Activated CD4-positive, alpha-beta memory T cell treated with anti-CD3 and anti-CD28 coated beads, Interleukin-2, amount 10 ng/mL, durations not matched to agents 7 days and 5 days (primary cell): ENCODE measurements at regions not wholly inside any gene's neighbourhood (a gene's known extent, or its start where the extent isn't known, plus 50 kb on each side); places are given as distances from the start of the nearest gene placed in this dataset.

Experiments used
- CTCF ChIA-PET: fragments of 350-600 bp; sonication (Branson Sonifier 250); formaldehyde crosslinking; loops from one replicate; lab custom pipeline; 2021; ENCODE audit warnings: antibody characterized with exemption, inconsistent platforms; lab: Charles Lee
- POLR2A ChIA-PET: fragments of 350-600 bp; sonication (Branson Sonifier 250); formaldehyde crosslinking; loops from one replicate; lab custom pipeline; 2021; ENCODE audit warnings: antibody characterized with exemption; lab: Charles Lee
- DNase-seq: peaks from one replicate; pipeline ENCODE4 v3.0.0-alpha.2; 2020
- H3K27ac Mint-ChIP-seq: one replicate; pipeline ENCODE4 v1.8.0; 2021; ENCODE audit warnings: mild to moderate bottlenecking, mixed read lengths
- H3K27me3 Mint-ChIP-seq: one replicate; pipeline ENCODE4 v1.8.0; 2021; ENCODE audit warnings: mixed read lengths
- H3K36me3 Mint-ChIP-seq: one replicate; pipeline ENCODE4 v1.8.0; 2021; ENCODE audit warnings: low read depth, mixed read lengths
- H3K4me1 Mint-ChIP-seq: one replicate; pipeline ENCODE4 v1.8.0; 2021; ENCODE audit warnings: mixed read lengths
- H3K4me3 Mint-ChIP-seq: one replicate; pipeline ENCODE4 v1.8.0; 2021; ENCODE audit warnings: mild to moderate bottlenecking, mixed read lengths
- H3K9me3 Mint-ChIP-seq: one replicate; pipeline ENCODE4 v1.8.0; 2021; ENCODE audit warnings: mixed read lengths

GRCh38 chr13:59607780-59608233 is 555.9 kb downstream of the DIAPH3 start:
- no peak overlapping the region for H3K4me3 Mint-ChIP-seq
- H3K27me3 Mint-ChIP-seq: no peaks in the 10 kb centered on the region
- DNase-seq: no peak
- no peaks in the 10 kb centered on the region for H3K4me1 Mint-ChIP-seq
- H3K36me3 Mint-ChIP-seq: no peaks in the 10 kb centered on the region
- H3K9me3 Mint-ChIP-seq: no peaks in the 10 kb centered on the region
- H3K27ac Mint-ChIP-seq: no peak overlapping the region
- CTCF ChIA-PET: no interaction called here
- POLR2A ChIA-PET: no interaction called here

DNA sequence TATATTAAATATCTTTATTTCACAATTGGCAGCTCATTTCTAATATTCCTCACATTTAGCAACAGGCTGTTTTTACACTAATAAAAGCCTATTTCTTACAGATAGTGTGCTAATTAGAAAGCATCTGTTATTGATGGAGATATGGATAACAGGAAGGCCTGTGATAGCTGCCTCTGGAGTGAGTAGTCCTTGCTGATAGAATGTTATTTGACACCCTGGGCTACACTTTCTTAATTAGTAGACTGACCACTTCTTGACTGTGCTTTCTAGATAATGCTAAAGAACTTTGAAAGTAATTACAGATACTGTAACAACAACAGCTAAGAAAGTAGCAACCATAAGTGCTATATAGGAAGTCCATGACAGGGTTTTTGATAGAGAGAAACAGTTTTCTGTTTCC is 554.3 kb downstream of the DIAPH3 start:
- Mint-ChIP-seq H3K36me3 (no peaks in the 10 kb centered on the region), H3K4me1 (no peaks in the 10 kb centered on the region), H3K27me3 (no peaks in the 10 kb centered on the region), H3K4me3 (no peak overlapping the region), H3K27ac (no peak overlapping the region), H3K9me3 (no peaks in the 10 kb centered on the region)
- ChIA-PET CTCF (no interaction called here), POLR2A (no interaction called here)
- no peak for DNase-seq
